GM12878 (cell line): ENCODE measurements at regions not wholly inside any gene's neighbourhood (a gene's known extent, or its start where the extent isn't known, plus 50 kb on each side); places are given as distances from the start of the nearest gene placed in this dataset.

Experiments
- ATAC-seq: fragments of 200-7000 bp; cut with Tn5 transposase; 3 replicates; pipeline ENCODE4 v1.9.1; 2020; ENCODE audit warnings: mild to moderate bottlenecking, moderate library complexity
- BruUV-seq: library from RNA; stranded (reverse); fragments of 400-500 nt; replicated peaks from 2 replicates; lab custom pipeline; 2021; lab: Mats Ljungman, UMichigan
- CTCF ChIA-PET: fragments of 300-600 bp; sonication (Branson Sonifier 250); formaldehyde crosslinking; extraction: SDS; loops from one replicate; lab custom pipeline; 2021; ENCODE audit warnings: inconsistent platforms; lab: Yijun Ruan, JAX
- POLR2A ChIA-PET: fragments of 350-600 bp; formaldehyde crosslinking; extraction: SDS; loops from one replicate; lab custom pipeline; 2021; ENCODE audit warnings: inconsistent platforms; lab: Charles Lee
- RAD21 ChIA-PET: fragments of 300-600 bp; sonication (Branson Sonifier 250); formaldehyde crosslinking; loops from one replicate; lab custom pipeline; 2023; ENCODE audit warnings: antibody characterized with exemption; ENCODE audit not compliant: unreplicated experiment; lab: Charles Lee
- SMC1A ChIA-PET: fragments of 300-600 bp; sonication (Branson Sonifier 250); formaldehyde crosslinking; loops from one replicate; lab custom pipeline; 2023; ENCODE audit not compliant: unreplicated experiment, uncharacterized antibody; lab: Charles Lee
- DNase-seq: peaks from one replicate; pipeline ENCODE4 v3.0.0-alpha.2; 2011; ENCODE audit warnings: low read depth, low spot score
- FAIRE-seq: peaks from 3 replicates; lab custom pipeline; 2011; peaks lifted over from hg19 to GRCh38; lab: Jason Lieb, UNC
- H2AFZ ChIP-seq: 2 replicates; pipeline ENCODE4 v1.6.0; 2011; ENCODE audit warnings: low read depth, low read length, control low read depth; ENCODE audit not compliant: control insufficient read depth
- H3K27ac ChIP-seq: 2 replicates; pipeline ENCODE4 v1.5.1; 2011; ENCODE audit warnings: control low read depth; ENCODE audit not compliant: control insufficient read depth, insufficient read depth
- H3K27me3 ChIP-seq, 2 experiments: replicated peaks in 1 of 2; 2 replicates each; pipeline versions ENCODE4 v1.6.0 to v1.6.1; 2011; ENCODE audit warnings: low read length in 1 of 2; ENCODE audit not compliant: control insufficient read depth in 2 of 2, insufficient read depth in 2 of 2
- H3K36me3 ChIP-seq, 2 experiments: 2 replicates each; pipeline ENCODE4 v1.5.1; 2011; ENCODE audit warnings: low read length in 1 of 2; ENCODE audit not compliant: control insufficient read depth in 2 of 2, insufficient read depth in 2 of 2
- H3K4me1 ChIP-seq: 2 replicates; pipeline ENCODE4 v1.6.1; 2011; ENCODE audit warnings: mild to moderate bottlenecking, low read length, moderate library complexity, mixed read lengths; ENCODE audit not compliant: control insufficient read depth, insufficient read depth
- H3K4me2 ChIP-seq: 2 replicates; pipeline ENCODE4 v1.6.0; 2011; ENCODE audit warnings: control low read depth; ENCODE audit not compliant: control insufficient read depth, insufficient read depth
- H3K4me3 ChIP-seq: fragments of 200-600 bp; sonication (generic); 2 replicates; pipeline ENCODE4 v1.5.1; 2016
- H3K79me2 ChIP-seq: 2 replicates; pipeline ENCODE4 v1.6.0; 2011; ENCODE audit warnings: low read length; ENCODE audit not compliant: control insufficient read depth, insufficient read depth
- H3K9ac ChIP-seq: 2 replicates; pipeline ENCODE4 v1.8.0; 2011; ENCODE audit warnings: low read length, control low read depth, mixed read lengths; ENCODE audit not compliant: control insufficient read depth, insufficient read depth
- H3K9me3 ChIP-seq: replicated peaks from 3 replicates; pipeline ENCODE4 v1.5.1; 2011; ENCODE audit warnings: mild to moderate bottlenecking, low read length; ENCODE audit not compliant: control insufficient read depth, insufficient read depth
- H4K20me1 ChIP-seq: 2 replicates; pipeline ENCODE4 v1.6.0; 2011; ENCODE audit not compliant: control insufficient read depth, insufficient read depth
- BMI1 ChIP-seq: fragments of 450-650 bp; IDR thresholded peaks from 2 replicates; pipeline ENCODE4 v1.6.1; 2016; ENCODE audit warnings: mild to moderate bottlenecking, moderate library complexity, borderline replicate concordance
- MTA2 ChIP-seq: fragments of 450-650 bp; IDR thresholded peaks from 2 replicates; pipeline ENCODE4 v1.6.1; 2016; ENCODE audit warnings: low read depth, mild to moderate bottlenecking, moderate library complexity
- NFYB ChIP-seq: IDR thresholded peaks from 2 replicates; pipeline ENCODE4 v1.6.1; 2011; ENCODE audit warnings: low read depth, mild to moderate bottlenecking, low read length, improper control_type of control experiment, moderate library complexity; ENCODE audit not compliant: insufficient read depth
- ZZZ3 ChIP-seq: IDR thresholded peaks from 2 replicates; pipeline ENCODE4 v1.6.1; 2011; ENCODE audit warnings: low read depth; ENCODE audit not compliant: control insufficient read depth, insufficient read length
- WGBS: methylation state at CpG from one replicate; pipeline ENCODE4 v1.1.6; 2016; ENCODE audit warnings: low lambda C conversion rate; ENCODE audit not compliant: insufficient replicate concordance, insufficient coverage; ENCODE audit errors: missing lambda C conversion rate; 5-methylcytosine and 5-hydroxymethylcytosine counted together
- in situ Hi-C: fragments of 300-500 bp; cut with MboI; formaldehyde crosslinking; loops from 9 replicates; pipeline ENCODE4 v1.14.3; 2018; ENCODE audit warnings: mixed read lengths
- intact Hi-C: fragments of 100-400 bp; cut with micrococcal nuclease; formaldehyde crosslinking; loops from one replicate; pipeline ENCODE4 v1.14.2; 2022; ENCODE audit not compliant: unreplicated experiment
- TF ChIP-seq, protein P1 (sequence below): IDR thresholded peaks from 2 replicates; pipeline ENCODE4 v1.6.1; 2012; ENCODE audit warnings: mild to moderate bottlenecking, low read depth, low read length

DNA sequence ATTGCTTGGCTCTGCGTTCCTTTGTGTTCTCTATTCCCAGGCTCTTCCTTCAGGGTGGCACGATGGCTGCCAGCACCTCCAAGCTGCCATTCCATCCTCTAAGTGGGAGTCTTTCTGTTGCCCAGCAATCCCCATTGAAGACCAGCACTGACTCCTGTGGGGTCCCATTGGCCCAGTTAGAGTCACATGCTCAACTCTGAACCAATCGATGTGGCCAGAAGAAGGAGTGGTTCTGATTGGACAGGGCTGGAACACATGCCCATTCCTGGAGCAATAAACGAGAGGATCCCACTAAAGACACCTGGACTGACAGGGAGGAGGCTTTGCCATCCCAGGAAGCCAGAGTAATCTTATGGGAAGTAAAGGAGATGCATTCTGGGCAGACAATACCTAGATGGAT is 97.2 kb upstream of the IGSF21 start:
- H3K27me3 ChIP-seq = no peaks in the 10 kb centered on the region; a peak in 1 of 4 replicates
- peak; percentile 62; the same call in 1 of the 2 replicates for TF ChIP-seq NFYB
- TF ChIP-seq MTA2 = no peak
- H3K9ac ChIP-seq = no peak overlapping the region
- no peak overlapping the region for H2AFZ ChIP-seq
- no peaks in the 10 kb centered on the region for H3K79me2 ChIP-seq
- H4K20me1 ChIP-seq = peaks cover 5% of the 10 kb centered on the region; the same call in 1 of the 2 replicates
- POLR2A ChIA-PET = no interaction called here
- 30% methylated on average over 4 of the region's 4 CpGs for WGBS
- in situ Hi-C loops = no loop called here
- no peak overlapping the region for H3K4me3 ChIP-seq
- no peaks in the 10 kb centered on the region for H3K4me1 ChIP-seq
- DNase-seq = no peak
- FAIRE-seq = no peak
- no peak overlapping the region for H3K27ac ChIP-seq
- SMC1A ChIA-PET = no interaction called here
- H3K9me3 ChIP-seq = no peaks in the 10 kb centered on the region
- CTCF ChIA-PET = no interaction called here
- H3K36me3 ChIP-seq = no peaks in the 10 kb centered on the region
- intact Hi-C loops = no loop called here
- H3K4me2 ChIP-seq = no peak overlapping the region
- no TSS peak for BruUV-seq
- ATAC-seq = no peak
- RAD21 ChIA-PET = no interaction called here

DNA sequence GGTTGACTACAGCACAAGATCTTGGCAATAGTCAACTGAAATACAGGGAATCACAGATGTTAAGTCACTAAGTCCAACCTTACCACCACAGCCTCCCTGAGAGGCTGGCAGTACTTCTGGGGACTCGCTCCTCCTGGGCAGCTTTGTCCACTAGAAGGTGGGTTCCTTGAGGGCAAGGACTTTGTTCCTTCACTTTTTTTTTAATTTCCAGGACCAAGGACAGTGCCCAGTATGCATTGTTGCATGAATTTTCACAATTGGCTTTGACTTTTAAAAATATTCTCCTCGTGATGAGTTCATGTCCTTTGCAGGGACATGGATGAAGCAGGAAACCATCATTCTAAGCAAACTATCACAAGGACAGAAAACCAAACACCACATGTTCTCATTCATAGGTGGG is 96.7 kb upstream of the IGSF21 start:
- ChIA-PET POLR2A (no interaction called here), SMC1A (no interaction called here), CTCF (no interaction called here), RAD21 (no interaction called here)
- DNase-seq (no peak), ATAC-seq (no peak), FAIRE-seq (no peak)
- Histone ChIP-seq H2AFZ (no peak overlapping the region), H3K9me3 (no peaks in the 10 kb centered on the region), H3K4me1 (no peaks in the 10 kb centered on the region), H3K27ac (no peak overlapping the region), H3K9ac (no peak overlapping the region), H3K36me3 (no peaks in the 10 kb centered on the region), H3K27me3 (no peaks in the 10 kb centered on the region; a peak in 1 of 4 replicates), H3K4me3 (no peak overlapping the region), H4K20me1 (peaks cover 5% of the 10 kb centered on the region; the same call in 1 of the 2 replicates), H3K4me2 (no peak overlapping the region), H3K79me2 (no peaks in the 10 kb centered on the region)
- BruUV-seq = no TSS peak
- TF ChIP-seq, protein P1, sequence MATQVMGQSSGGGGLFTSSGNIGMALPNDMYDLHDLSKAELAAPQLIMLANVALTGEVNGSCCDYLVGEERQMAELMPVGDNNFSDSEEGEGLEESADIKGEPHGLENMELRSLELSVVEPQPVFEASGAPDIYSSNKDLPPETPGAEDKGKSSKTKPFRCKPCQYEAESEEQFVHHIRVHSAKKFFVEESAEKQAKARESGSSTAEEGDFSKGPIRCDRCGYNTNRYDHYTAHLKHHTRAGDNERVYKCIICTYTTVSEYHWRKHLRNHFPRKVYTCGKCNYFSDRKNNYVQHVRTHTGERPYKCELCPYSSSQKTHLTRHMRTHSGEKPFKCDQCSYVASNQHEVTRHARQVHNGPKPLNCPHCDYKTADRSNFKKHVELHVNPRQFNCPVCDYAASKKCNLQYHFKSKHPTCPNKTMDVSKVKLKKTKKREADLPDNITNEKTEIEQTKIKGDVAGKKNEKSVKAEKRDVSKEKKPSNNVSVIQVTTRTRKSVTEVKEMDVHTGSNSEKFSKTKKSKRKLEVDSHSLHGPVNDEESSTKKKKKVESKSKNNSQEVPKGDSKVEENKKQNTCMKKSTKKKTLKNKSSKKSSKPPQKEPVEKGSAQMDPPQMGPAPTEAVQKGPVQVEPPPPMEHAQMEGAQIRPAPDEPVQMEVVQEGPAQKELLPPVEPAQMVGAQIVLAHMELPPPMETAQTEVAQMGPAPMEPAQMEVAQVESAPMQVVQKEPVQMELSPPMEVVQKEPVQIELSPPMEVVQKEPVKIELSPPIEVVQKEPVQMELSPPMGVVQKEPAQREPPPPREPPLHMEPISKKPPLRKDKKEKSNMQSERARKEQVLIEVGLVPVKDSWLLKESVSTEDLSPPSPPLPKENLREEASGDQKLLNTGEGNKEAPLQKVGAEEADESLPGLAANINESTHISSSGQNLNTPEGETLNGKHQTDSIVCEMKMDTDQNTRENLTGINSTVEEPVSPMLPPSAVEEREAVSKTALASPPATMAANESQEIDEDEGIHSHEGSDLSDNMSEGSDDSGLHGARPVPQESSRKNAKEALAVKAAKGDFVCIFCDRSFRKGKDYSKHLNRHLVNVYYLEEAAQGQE = peak; percentile 65; the same call in 1 of the 2 replicates
- TF ChIP-seq ZZZ3 = no peak
- TF ChIP-seq BMI1 = no peak
- 3% methylated on average over 2 of the region's 2 CpGs for WGBS
- in situ Hi-C loops (no loop called here), intact Hi-C loops (no loop called here)
